ENCODE measurements at regions not wholly inside any gene's neighbourhood (a gene's known extent, or its start where the extent isn't known, plus 50 kb on each side); places are given as distances from the start of the nearest gene placed in this dataset.

DNA sequence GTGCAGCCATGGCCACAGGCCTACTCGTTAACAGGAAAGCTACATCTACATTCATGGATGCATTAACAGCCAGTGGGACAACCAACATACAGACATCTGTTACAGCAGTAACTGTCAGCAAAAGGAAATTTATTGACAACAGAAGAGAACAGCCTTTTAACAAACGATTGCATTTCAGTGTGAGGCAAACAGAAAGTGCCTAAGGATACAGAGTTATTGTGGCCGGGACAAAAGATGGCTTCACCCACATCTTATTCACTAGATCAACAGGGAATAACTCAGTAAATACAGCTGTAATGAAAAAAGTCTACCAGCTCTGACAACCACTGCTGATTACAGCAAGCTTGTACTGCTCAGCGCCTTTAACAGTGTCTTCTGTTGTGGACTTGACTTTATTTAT lies 61.5 kb upstream of the TBL1X start:
- H4K20me1 ChIP-seq (replicated peaks in 1 of 2; ENCODE audit: control insufficient read depth in 1 of 2, insufficient read depth in 2 of 2, low read length in 2 of 2): no peaks in the 10 kb centered on the region
- no peaks in the 10 kb centered on the region for H3K23me2 ChIP-seq (ENCODE audit: low read depth, low read length)
- no peak overlapping the region for H4K91ac ChIP-seq (replicated peaks; ENCODE audit: insufficient read length, low read length)
- H3K36me3 ChIP-seq (ENCODE audit: control insufficient read depth in 2 of 4, insufficient read depth in 4 of 4, low read length in 3 of 4): no peaks in the 10 kb centered on the region
- no peak overlapping the region for H3K14ac ChIP-seq (ENCODE audit: insufficient read length)
- no peak overlapping the region for H3K56ac ChIP-seq (replicated peaks; ENCODE audit: insufficient read length, low read depth, low read length)
- no peak overlapping the region for H2AK5ac ChIP-seq (ENCODE audit: low read depth, low read length)
- ChIA-PET POLR2A (ENCODE audit: partially characterized antibody) (no interaction called here), CTCF (ENCODE audit: partially characterized antibody) (no interaction called here)
- H3K4me3 ChIP-seq (ENCODE audit: extremely low read depth in 1 of 4, insufficient read depth in 2 of 4, low read depth in 3 of 4, low read length in 4 of 4): no peak overlapping the region
- no peak overlapping the region for H2BK5ac ChIP-seq (ENCODE audit: low read depth, low read length)
- H2BK120ac ChIP-seq (replicated peaks; ENCODE audit: low read depth, low read length): no peak overlapping the region
- H3K9me3 ChIP-seq (ENCODE audit: insufficient read depth in 2 of 2, low read depth in 1 of 2, low read length in 1 of 2): no peaks in the 10 kb centered on the region
- H2BK20ac ChIP-seq (ENCODE audit: low read length): no peak overlapping the region
- H3K79me2 ChIP-seq (ENCODE audit: control insufficient read depth in 1 of 2, insufficient read depth in 2 of 2, low read length in 2 of 2): no peaks in the 10 kb centered on the region
- H3K27ac ChIP-seq (ENCODE audit: low read depth, low read length): no peak overlapping the region
- H2BK15ac ChIP-seq (ENCODE audit: low read length): no peak overlapping the region
- H3K4me1 ChIP-seq (replicated peaks in 1 of 4; ENCODE audit: control insufficient read depth in 3 of 4, insufficient read depth in 4 of 4, low read length in 3 of 4): no peaks in the 10 kb centered on the region
- H4K5ac ChIP-seq (ENCODE audit: insufficient read length, low read depth, low read length): no peak overlapping the region
- no peak overlapping the region for H3K4me2 ChIP-seq (ENCODE audit: insufficient read depth in 1 of 2, low read depth in 2 of 2, low read length in 2 of 2)
- DNase-seq (ENCODE audit: low read depth in 1 of 2, low spot score in 2 of 2): no peak
- no peak overlapping the region for H3K23ac ChIP-seq (ENCODE audit: insufficient read length)
- H4K8ac ChIP-seq (ENCODE audit: extremely low read depth, insufficient read depth, low read length): no peak overlapping the region
- H3K4ac ChIP-seq (replicated peaks; ENCODE audit: insufficient read length, low read depth, low read length): no peak overlapping the region
- FAIRE-seq: no peak
- H3K9ac ChIP-seq (replicated peaks in 1 of 4; ENCODE audit: extremely low read depth in 1 of 4, low read depth in 3 of 4, low read length in 3 of 4): no peak overlapping the region
- H3K27me3 ChIP-seq (replicated peaks in 1 of 4; ENCODE audit: control insufficient read depth in 3 of 4, extremely low read depth in 1 of 4, insufficient read depth in 3 of 4, low read length in 3 of 4): no peaks in the 10 kb centered on the region
- no peak overlapping the region for H3K18ac ChIP-seq (ENCODE audit: extremely low read depth, low read length)
- H2AFZ ChIP-seq (ENCODE audit: low read length): no peak overlapping the region
- 87% methylated on average over 4 of the region's 4 CpGs; no CpG with 5 or more reads in 1 of the 2 experiments for WGBS, 2 experiments (ENCODE audit: extremely low coverage in 1 of 2, insufficient coverage in 1 of 2, insufficient read length in 1 of 2, insufficient replicate concordance in 2 of 2, low coverage in 1 of 2, low lambda C conversion rate in 2 of 2, missing lambda C conversion rate in 1 of 2)
- H3K79me1 ChIP-seq (ENCODE audit: low read depth, low read length): no peaks in the 10 kb centered on the region
- H2BK12ac ChIP-seq (ENCODE audit: low read depth, low read length): no peak overlapping the region
- no peak for TF ChIP-seq RAD21 (IDR thresholded peaks at IDR 0.05 in 1 of 2, conservative IDR thresholded peaks at IDR 0.05 in 1 of 2; ENCODE audit: low read depth in 2 of 2, low read length in 2 of 2)
- TF ChIP-seq RNF2 (IDR thresholded peaks at IDR 0.05; ENCODE audit: borderline replicate concordance, low read depth, low read length, missing control alignments, poor library complexity, severe bottlenecking): no peak
- TF ChIP-seq HDAC2 (IDR thresholded peaks at IDR 0.05; ENCODE audit: borderline replicate concordance in 1 of 2, low read depth in 2 of 2, low read length in 2 of 2): no peak
- TF ChIP-seq SUZ12 (IDR thresholded peaks at IDR 0.05; ENCODE audit: low read length): no peak
- no peak for TF ChIP-seq TBP (IDR thresholded peaks at IDR 0.05; ENCODE audit: low read depth, low read length)
- TF ChIP-seq SP2 (IDR thresholded peaks at IDR 0.05; ENCODE audit: low read length): no peak
